C4-2B (cell line): ENCODE measurements at regions not wholly inside any gene's neighbourhood (a gene's known extent, or its start where the extent isn't known, plus 50 kb on each side); places are given as distances from the start of the nearest gene placed in this dataset.

Source experiments
- H3K27ac ChIP-seq: fragments of 450-650 bp; 2 replicates; pipeline ENCODE4 v1.5.1; 2017
- CTCF ChIP-seq: fragments of 450-650 bp; conservative IDR thresholded peaks from 2 replicates; pipeline ENCODE4 v1.5.1; 2017; ENCODE audit warnings: mild to moderate bottlenecking
- ZFX ChIP-seq: fragments of 450-650 bp; IDR thresholded peaks from 2 replicates; pipeline ENCODE4 v1.6.1; 2017

GRCh38 chr14:51307551-51307950 is 67.5 kb downstream of the TMX1 start:
- H3K27ac ChIP-seq = no peak overlapping the region
- TF ChIP-seq ZFX (no peak), CTCF (no peak)

- H3K27ac ChIP-seq = no peak overlapping the region
- TF ChIP-seq ZFX (no peak), CTCF (no peak)
These were observed 68.8 kb downstream of the TMX1 start for GRCh38 chr14:51308866-51309265.

- no peak overlapping the region for H3K27ac ChIP-seq
- TF ChIP-seq CTCF (no peak), ZFX (no peak)
These were observed 70.5 kb downstream of the TMX1 start for GRCh38 chr14:51310505-51310944.

- TF ChIP-seq CTCF = no peak
- no peak overlapping the region for H3K27ac ChIP-seq
These were observed 74.4 kb downstream of the TMX1 start for GRCh38 chr14:51314321-51315015.

DNA sequence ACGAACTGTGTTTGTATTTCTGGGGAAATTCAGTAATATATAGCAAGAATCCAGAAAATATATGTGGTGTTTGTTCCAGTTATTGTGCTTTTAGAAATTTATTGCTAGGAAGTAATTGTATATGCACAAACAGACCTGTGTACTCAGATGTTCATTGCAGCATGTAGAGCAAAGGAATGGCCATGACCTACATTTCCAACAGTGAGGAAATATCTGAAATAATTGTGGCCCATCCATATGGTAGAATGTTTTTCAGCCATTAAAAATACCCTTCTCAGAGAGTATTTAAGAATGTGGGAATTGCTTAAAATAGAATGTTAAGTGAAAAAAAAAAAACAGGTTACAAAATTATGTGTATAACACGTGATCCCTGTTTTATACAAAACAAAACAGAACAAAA is 77.3 kb downstream of the TMX1 start:
- TF ChIP-seq ZFX (no peak), CTCF (no peak)
- no peak overlapping the region for H3K27ac ChIP-seq

DNA sequence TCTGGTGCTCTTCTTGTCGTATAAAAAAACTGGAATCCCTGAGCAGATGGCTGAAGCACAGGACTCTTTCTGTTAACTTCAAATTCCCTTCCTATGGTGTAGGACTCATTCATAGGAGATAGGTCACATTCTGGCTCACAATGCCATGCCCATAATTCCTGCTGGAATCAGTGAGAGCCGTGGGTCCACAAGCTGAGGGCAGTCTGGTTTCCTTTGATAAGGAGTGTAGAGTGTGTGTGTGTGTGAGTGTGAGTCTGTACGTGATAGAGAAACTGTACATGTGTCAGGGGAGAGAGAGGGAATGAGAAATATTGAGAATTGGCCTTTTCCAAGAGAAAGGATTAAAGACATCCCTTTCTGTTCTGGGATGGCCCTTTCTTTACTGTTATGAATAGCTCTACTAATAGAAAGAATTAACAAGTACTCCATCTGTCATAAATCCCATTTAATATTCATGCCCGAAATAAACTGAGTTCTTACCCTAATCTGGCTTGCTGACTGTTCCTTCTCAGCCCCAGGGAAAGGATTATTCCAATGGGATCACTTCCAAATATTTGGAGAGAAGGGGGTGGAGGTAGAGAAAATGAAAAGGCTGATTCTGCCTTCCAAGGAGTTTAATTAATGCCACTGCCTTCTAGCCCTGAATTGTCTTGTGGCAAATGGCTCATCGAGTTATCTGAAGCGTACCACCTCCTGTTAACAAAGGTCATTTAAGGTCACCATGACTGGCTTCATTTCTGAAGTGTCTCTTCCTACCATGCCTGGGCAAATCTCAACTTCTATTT is 79.0 kb downstream of the TMX1 start:
- TF ChIP-seq CTCF (no peak), ZFX (no peak)
- H3K27ac ChIP-seq = no peak overlapping the region

GRCh38 chr14:51321036-51321435 is 81.0 kb downstream of the TMX1 start:
- TF ChIP-seq CTCF (no peak), ZFX (no peak)
- H3K27ac ChIP-seq = no peak overlapping the region
